Stimulated activated CD4-positive, alpha-beta T cell treated with anti-CD3 and anti-CD28 coated beads, Interleukin-1b, Interleukin-23, amount 100 ng/mL, for 4 hours (primary cell): ENCODE measurements at regions not wholly inside any gene's neighbourhood (a gene's known extent, or its start where the extent isn't known, plus 50 kb on each side); places are given as distances from the start of the nearest gene placed in this dataset.

Experiments
- DNase-seq, 2 donors: peaks; one replicate each; pipeline ENCODE4 v3.0.0-alpha.2; 2020; ENCODE audit warnings: low read depth in 2 of 2

DNA sequence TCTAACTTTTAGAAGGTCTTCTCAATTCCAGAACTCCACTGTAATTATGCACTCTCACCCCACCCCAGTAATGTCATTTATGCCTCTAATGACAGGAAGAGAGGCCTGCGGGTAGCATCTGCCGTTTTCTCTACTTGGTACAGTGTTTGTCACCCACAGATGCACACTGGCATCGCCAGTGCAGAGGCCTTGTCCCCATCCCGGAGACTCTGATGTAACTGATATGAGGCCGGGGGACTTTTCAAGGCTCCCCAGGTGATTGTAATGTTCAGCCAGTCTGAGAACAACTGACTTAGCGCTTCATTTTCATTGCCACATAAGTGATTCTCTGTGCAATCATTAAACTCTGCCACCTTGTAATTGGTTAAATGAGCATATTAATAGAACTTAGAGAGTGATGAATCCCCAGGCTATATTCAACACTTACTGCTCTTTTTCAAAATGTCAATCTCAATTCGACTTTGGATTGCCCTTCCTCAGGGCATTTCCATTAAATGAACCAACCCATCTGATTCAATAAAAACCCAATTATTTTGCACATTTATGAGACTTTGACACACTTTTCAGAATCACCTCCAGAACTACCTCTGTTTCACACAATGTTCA, 113.2 kb downstream of the HERPUD2 start:
- no peak for DNase-seq

DNA sequence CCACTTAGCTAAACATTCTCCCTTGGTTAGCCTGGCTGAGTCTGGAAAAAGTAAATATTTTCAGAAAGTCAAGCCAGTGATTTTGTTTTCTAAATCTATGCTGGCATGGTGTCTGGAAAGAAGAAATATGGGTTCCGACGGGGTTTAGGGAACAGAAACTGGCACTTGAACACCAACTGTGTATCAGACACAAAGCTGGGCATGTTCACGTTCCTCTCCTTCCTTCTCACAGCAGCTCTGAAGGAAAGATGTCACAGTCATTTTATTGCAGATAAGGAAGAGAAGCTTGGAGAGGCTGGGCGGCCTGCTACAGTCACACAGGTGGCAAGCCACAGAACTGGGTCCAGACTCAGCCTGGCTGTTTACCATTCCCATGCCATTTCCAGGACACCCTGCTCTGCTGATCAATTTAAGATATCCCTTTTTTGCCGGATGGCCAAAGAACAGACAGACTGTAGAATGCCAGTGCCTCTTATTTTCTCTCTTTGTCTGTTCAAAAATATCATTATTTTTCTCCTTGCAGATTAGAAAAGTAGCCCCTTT, 118.8 kb downstream of the HERPUD2 start:
- DNase-seq, result no peak

DNA sequence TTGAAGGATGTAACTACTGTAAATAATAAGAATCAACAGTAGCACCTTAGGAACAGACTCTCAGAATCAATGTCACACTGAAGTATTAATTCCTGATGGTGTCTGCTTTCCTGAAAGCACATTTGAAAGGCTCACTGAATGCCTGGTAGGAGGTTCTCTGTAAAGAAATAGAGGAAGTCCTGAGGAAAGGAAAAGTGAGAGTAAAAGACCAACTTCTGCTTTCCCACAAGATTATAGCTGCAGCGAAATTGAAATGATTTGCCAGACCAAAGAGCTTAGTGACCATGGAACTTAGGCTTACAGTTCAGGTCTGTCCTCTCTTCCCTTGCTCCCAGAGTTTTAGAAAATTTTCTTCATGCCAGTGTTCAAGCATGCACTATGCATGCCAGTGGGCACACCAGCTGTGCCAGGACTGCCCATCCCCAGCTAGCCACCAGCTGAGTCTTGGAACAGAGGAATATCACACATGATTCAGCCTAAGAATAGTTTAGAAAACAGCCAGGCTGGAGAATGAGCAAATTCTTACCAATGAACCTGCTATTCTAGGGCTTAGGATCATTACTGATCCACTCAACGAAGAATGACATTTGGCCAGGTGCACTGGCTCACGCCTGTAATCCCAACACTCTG, 123.2 kb downstream of the HERPUD2 start:
- no peak for DNase-seq

DNA sequence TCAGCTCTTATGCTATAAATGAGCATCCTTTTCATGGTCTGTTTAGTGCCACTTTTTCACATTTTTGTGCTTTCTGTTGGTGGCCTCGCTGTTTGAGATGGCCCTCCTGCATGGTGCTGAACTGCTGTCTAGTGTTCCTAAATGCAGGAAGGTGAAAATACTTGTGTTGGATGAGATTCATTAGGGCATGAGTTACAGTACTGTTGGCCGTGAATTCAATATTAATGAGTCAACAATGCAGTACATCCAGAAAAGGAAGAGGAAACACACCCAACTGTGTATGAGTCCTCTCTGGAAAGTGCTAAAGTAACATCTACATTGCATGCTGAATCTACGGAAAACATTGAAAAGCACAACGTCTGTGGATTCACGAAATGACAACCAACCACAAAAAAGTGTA, 124.0 kb downstream of the HERPUD2 start:
- no peak for DNase-seq

DNA sequence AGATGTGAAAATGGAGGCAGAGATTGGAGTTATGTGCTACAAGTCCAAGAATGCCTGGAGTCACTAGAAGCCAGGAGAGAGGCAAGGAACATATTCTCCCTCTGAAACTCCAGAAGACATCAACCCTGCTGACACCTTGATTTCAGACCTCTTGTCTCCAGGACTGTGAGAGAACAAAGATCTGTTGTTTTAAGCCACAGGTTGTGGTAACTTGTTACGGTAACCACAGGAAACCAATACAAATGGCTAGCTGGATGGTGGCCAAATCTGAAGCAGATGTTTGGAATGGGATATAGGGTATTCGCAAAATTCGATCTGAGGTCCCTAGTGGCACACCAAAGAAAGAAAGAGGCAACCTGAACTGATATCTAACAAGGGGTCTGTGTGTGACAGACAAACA, 129.0 kb downstream of the HERPUD2 start:
- no peak for DNase-seq

DNA sequence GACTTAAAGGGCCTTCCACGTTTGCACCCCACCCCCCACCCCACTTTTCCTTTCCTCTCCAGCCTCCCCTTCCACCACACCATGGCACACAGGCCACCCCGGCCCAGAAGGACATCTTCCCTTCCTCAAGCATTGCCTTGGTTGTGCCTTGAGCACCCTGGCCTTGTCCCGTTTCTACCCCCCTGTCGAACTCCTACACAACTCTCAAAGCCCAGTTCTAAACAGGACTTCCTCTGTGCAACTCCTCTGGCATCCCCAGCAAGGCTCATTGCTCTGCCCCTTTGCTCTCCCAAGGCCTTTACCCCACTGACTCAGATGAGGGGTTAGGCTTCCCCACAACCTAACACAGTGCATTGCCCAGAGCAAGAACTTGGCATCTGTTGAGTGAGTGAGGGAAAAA, 136.1 kb downstream of the HERPUD2 start:
- no peak for DNase-seq

DNA sequence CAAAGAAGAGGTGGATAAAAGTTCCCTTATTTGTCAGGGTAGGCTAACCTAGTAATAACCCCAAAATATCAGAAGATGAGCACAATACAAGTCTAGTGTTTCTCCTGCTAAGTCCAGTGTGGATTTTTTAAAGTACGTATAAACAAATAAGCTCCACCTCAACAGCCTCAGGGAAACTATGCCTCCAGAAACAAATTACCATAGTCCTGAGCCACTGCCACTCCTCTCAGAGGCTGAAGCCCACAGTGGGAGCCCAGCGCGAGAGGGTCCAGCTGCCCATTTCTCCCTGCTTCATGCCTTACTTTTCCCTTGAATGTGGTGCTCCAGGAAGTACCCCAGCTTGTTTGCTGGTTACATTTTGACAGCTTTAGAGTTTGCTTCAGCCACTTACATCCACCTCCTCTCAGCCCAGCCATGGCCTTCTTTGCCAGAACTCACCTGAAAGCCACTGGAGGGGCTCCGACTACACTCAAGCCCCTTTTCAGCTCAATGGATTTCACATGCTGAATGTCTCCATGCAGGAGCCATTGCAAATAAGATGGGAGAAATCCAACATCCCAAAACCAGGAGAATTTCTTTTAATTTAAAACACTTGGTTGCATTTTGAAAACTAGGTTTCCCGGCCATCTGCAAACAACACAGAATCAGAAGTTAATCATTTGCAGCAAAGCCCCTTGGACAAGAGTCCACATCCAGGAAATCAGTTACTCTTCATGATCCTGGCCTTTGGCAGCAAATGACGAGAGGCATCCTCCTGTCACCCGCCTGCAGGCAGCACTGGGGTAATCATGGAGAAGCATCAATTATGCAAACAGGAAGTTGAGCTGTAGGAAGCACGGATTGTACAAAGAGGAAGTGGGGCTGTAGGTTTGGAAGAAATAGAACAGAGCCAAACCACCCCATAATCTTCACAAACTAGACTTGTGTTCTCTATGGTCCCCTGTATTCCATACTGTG, 138.1 kb downstream of the HERPUD2 start:
- DNase-seq, result no peak

DNA sequence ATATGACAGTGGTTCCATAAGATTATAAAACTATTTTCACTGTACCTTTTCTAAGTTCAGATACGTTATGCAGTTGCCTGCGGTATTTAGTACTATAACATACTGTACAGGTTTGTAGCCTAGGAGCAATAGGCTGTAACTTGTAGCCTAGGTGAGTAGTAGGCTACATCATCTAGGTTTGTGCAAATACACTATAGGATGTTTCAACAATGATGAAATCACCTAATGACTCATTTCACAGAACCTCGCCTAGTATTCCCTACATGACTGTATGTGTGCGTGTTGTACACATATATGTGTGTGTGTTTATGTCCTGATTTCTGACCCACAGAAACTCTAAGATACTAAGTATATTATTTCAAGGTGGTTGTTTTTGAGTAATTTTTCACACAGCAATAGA, 139.0 kb downstream of the HERPUD2 start:
- no peak for DNase-seq

DNA sequence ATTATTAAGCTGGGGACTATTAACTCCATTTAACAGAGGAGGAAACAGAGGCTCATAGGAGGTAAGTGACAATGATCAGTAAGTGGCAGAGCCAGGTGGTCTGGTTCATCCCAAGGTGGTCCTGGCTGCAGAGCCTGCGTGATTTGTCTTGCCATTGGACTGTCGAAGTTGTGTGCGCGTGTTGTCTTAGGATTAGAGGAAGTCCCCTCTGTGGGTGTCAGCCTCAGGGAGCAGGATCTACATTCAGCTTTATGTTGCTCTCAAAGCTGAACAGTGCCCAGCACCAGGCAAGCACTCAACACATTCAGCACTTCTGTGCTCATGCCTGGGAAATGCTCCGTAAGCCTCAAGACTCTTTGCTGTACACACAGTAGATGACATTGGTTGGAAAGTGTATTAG, 139.5 kb downstream of the HERPUD2 start:
- no peak for DNase-seq

DNA sequence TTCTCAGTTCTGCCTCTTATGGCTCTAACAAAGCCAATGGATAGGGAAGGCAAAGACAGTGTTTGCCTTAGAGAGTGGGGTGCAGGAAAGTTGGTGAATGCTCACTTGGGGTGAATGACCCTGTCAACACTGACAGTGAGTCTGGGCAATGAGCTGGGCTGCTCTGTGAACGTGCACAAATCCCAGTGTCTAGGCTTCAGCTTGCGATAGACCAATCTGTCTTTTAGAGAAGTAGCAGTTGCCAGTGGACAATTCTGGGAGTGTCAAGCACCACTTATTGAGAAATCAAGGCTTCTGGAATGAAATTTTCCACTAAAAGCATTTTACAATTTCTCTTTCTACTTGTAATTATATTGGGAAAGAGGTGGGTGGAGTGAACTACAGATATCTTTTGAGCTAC, 141.4 kb downstream of the HERPUD2 start:
- no peak for DNase-seq

DNA sequence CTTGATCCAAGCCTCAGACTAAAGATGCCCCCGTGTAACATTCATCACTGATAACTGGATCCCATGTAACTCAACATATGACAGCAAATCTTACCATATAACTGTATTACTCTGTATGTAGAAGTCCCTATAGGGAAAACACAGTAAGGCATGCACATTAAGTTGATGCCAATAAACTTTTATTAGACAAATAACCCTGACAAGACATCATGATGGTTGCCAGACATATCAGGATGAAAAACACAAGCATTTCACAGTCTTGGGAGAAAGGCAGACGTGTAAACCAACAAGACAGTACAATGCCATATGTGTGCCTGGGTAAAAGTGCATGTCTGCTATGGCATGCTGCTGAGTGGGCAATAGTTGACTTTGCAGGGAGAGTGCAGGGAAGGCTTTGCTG, 142.2 kb downstream of the HERPUD2 start:
- DNase-seq, result no peak

DNA sequence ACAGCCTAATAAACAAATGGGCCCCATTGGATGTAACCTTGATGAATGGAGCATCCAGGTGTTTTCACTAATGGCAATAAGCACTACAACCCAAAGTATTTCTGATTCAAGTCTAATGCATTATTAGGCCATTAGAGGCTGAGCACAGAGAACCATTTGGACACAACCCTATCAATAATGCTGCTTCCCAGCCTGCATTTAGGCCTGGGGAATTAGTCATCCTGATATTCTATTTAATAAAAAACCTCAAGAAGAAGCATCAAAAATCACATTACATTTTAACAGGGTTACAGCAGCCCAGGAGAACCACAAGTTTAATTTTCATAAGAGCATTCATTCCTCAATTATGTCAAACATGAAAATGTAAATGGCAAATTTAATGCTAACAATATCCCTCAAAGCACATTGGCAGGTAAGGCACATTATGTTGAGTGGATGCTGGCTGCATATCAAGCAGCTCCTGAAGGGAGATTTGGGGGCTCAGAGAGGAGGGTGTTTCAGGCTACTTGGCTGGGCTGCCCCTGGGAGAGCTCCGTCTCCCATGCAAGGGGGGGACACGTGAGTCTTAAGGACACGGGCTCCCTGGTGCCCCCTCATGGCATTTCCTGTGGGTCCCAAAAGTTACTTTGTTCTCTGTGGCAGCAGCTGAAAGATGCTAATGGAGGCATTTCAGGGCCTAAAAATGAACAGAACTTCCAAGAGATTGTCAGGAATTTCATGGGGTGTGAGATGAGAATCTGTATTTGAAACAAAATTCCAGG, 143.4 kb downstream of the HERPUD2 start:
- no peak for DNase-seq

DNA sequence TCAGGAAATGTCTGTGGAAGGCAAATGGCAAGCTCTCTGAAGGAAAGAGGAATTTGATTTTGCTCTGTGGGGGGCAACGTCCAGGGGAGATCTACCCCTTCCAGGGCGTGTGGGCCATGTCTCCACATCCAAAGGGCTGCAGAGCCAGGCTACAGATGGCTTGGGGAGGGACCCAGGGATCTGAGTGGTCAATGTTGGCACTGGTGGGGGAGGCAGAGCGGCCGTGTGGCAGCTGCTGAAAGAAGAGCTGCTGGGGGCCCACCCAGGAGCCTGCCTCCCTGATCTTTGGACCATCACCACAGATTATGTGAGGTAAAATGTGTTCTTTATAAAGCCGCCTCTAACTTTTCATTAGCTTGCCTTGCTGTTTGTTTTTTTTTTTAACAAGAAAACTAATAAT, 144.1 kb downstream of the HERPUD2 start:
- DNase-seq, result no peak

DNA sequence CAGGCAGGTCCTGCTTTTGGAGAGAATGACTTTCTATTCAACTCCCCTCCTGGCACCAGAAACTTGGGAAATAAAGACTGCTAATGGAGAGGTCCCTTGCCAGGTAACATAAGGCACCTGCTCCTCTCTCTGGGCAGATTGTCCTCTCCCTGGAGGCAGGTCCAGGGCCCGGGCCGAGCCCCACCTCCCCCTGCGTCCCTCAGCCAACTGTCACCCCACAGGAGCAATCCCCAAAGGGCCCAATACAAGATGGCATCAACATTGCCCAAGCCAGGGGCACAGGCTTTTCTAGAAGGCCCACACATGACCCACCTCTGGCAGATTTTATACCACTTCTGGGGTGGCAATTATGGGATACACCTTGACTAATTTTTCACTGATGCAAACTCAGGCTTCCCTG, 145.2 kb downstream of the HERPUD2 start:
- DNase-seq, result no peak

DNA sequence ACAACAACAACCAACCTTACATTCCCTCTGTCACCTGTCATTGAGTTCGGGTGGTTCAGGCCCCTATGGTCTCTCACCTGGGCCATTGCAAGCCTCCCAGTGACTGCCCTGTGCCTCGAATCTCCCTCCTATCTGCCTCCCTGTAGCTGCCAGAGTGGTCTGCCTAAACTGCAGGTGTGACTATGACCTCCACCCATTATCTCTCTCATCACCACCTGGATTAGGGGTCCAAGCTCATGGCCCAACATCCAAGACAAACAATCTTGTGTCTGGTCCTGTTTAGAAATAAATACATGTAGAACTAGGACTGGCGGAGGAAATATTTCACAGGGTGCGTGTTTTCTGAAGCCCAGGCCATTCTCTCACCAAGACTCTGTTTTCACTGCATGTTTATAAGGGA, 146.6 kb downstream of the HERPUD2 start:
- no peak for DNase-seq

DNA sequence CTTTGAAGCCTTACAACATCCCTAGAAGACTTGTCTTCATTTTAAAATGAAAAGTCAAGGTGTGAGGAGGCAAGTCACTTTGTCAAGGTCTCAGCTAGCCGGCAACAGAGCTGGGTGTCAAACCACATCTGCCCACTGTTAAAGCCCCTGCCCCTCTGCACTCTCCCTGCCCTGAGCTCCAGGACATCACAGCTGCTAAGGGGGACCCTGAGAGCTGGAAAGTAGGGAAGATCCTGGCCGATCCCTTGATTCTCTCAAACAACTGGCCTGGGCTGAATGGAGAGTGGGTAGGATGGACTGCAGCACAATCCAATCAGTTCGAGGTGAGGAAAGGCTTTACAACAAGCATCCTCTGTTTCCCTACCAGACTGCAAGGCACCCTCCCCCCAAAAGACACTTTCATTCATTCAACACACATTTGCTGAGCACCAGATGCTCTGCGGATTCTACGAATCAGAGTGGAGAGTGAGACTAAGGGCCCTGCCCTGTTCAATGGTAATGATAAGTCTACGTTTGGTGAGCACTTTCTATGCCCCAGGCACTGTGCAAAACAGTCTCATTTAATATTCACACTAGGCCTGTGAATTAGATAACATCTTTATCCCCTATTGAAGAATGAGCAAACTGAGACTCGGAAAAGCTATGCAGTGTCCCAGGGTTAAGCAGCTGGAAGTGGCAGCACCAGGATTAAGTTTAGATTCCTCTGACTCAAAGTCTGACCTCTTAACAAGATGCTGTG, 148.1 kb downstream of the HERPUD2 start:
- no peak for DNase-seq

DNA sequence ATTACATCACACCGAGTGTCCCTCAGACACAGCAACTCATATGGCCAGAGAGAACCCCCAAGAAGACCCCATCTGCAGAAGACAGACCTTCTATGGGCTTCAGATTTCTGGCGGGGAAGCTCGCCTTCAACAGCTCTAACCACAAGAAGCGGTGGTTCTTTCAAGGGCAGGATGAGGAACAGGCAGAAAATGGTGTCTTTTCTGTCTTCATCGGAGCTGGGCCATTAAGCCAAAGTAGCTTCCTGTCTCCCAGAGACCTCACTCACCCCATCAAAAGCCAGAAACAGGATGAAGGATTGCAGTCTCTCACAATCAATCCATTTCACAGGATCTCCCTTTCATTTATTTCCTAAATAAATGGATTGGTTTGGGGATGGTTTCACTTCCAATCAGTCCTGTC, 149.1 kb downstream of the HERPUD2 start:
- no peak for DNase-seq

DNA sequence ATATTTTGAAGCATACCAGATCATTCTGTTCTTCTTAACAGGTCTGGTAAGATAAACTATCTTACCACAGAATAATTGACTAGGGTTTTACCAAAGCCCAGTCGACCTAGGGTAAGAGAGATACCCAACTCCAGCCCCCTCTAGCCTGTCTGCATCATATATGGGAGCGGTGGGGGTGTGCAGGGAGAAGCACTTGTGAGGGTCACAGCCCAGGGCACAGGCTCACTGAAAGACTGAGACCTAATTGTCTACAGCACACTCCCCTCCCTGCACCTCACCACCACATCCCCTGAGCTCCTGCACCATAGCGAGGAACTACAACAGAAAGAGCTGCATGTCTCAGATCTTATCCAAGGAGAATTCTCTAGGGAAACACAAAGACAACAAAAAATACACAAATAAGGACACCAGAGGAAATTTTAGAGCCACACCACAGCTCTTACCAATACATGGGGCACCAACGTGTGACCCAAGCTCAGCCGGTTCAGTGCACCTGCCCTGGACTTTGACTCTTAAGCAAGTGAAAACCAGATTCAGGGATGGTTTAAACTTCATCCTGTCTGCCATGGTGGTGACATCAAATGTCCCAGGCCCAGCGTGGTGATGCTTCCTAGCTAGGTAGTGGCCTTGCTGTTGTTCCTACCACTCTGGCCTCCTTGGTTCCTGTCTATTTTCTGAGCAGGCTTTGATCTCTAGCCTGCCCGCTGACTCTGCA, 150.8 kb downstream of the HERPUD2 start:
- no peak for DNase-seq

DNA sequence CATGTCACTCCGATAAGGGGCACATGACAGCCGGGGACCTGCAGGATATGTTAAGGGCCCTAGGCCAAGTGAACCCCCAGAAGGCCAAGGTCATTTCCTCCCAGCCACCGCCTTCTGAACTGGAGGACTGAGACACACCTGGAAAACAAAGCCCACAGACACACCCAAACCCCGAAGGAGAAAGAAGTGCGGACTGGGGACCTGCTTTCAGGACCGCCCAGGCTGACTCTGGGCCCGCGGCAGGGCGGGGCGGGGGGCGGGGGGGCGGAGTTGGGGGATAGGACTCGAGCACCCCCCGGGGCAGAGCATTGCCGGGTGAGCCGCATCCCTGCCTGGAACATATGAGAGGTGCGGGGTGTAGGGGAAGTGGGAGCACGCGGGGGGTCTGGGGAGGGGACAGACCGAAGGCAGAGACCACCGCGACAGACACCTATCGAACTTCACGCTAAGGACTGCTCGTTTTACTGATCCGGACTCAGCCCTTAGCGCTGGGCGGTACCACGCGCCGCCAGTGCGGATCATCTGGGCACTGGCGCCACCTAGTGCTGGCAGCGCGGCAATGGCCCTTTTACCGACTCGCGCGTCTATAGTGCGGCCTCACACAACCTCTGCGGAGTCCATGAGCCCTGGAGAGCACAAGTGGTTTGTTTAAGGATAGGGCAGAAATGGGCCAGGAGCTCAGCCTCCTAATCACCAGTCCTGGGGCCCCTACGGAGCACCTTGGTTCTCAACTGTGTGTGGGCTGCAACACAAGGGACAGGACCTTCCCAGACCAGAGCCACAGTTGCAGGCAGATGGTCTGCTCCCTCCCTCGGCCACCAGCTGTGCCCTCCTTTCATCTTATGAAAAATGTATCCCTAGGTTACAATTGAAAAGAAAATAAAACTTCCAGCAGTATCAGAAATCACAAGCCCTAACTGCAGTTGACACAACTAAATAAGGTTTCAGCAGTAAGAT, 157.6 kb downstream of the HERPUD2 start:
- peak; percentile 68 to 78 for DNase-seq
